ENCODE measurements at regions not wholly inside any gene's neighbourhood (a gene's known extent, or its start where the extent isn't known, plus 50 kb on each side); places are given as distances from the start of the nearest gene placed in this dataset.
"Not testable (repeated sequence)": the region's sequence is repeated elsewhere in the genome, so short reads cannot be mapped to it uniquely, and the experiment has no call there.

GRCh38 chr10:43921478-43921877, 272.8 kb upstream of the ZNF32 start:
- H3K4me3 ChIP-seq (ENCODE audit: low read depth, low read length) = no peak overlapping the region

GRCh38 chr10:43920236-43920758, 271.6 kb upstream of the ZNF32 start:
- H3K4me3 ChIP-seq (ENCODE audit: low read depth, low read length) = not testable (repeated sequence)

- H3K4me3 ChIP-seq (ENCODE audit: low read depth, low read length) = no peak overlapping the region
Measured at GRCh38 chr10:43913676-43914235, 265.1 kb upstream of the ZNF32 start.

- no peak overlapping the region for H3K4me3 ChIP-seq (ENCODE audit: low read depth, low read length)
Measured at GRCh38 chr10:43912469-43912868, 263.8 kb upstream of the ZNF32 start.

- H3K4me3 ChIP-seq (ENCODE audit: low read depth, low read length) = no peak overlapping the region
Measured at GRCh38 chr10:43906490-43906889, 257.8 kb upstream of the ZNF32 start.

- H3K4me3 ChIP-seq (ENCODE audit: low read depth, low read length) = no peak overlapping the region
Measured at GRCh38 chr10:43905512-43906236, 257.0 kb upstream of the ZNF32 start.

- no peak overlapping the region for H3K4me3 ChIP-seq (ENCODE audit: low read depth, low read length)
Measured at GRCh38 chr10:43904844-43905243, 256.2 kb upstream of the ZNF32 start.

GRCh38 chr10:43904301-43904700, 255.6 kb upstream of the ZNF32 start:
- H3K4me3 ChIP-seq (ENCODE audit: low read depth, low read length) = no peak overlapping the region

GRCh38 chr10:43903451-43903850, 254.8 kb upstream of the ZNF32 start:
- no peak overlapping the region for H3K4me3 ChIP-seq (ENCODE audit: low read depth, low read length)

- no peak overlapping the region for H3K4me3 ChIP-seq (ENCODE audit: low read depth, low read length)
Measured at GRCh38 chr10:43902842-43903241, 254.2 kb upstream of the ZNF32 start.

- H3K4me3 ChIP-seq (ENCODE audit: low read depth, low read length) = no peak overlapping the region
Measured at GRCh38 chr10:43901744-43902504, 253.2 kb upstream of the ZNF32 start.

GRCh38 chr10:43901302-43901701, 252.6 kb upstream of the ZNF32 start:
- no peak overlapping the region for H3K4me3 ChIP-seq (ENCODE audit: low read depth, low read length)

- no peak overlapping the region for H3K4me3 ChIP-seq (ENCODE audit: low read depth, low read length)
Measured at GRCh38 chr10:43900571-43900970, 251.9 kb upstream of the ZNF32 start.

- no peak overlapping the region for H3K4me3 ChIP-seq (ENCODE audit: low read depth, low read length)
Measured at GRCh38 chr10:43899224-43899959, 250.7 kb upstream of the ZNF32 start.

- no peak overlapping the region for H3K4me3 ChIP-seq (ENCODE audit: low read depth, low read length)
Measured at GRCh38 chr10:43898592-43898991, 249.9 kb upstream of the ZNF32 start.

GRCh38 chr10:43897765-43898419, 249.2 kb upstream of the ZNF32 start:
- H3K4me3 ChIP-seq (ENCODE audit: low read depth, low read length) = no peak overlapping the region

- H3K4me3 ChIP-seq (ENCODE audit: low read depth, low read length) = no peak overlapping the region
Measured at GRCh38 chr10:43892062-43892770, 243.5 kb upstream of the ZNF32 start.

GRCh38 chr10:43891241-43891640, 242.6 kb upstream of the ZNF32 start:
- H3K4me3 ChIP-seq (ENCODE audit: low read depth, low read length) = no peak overlapping the region

- no peak overlapping the region for H3K4me3 ChIP-seq (ENCODE audit: low read depth, low read length)
Measured at GRCh38 chr10:43890124-43890523, 241.4 kb upstream of the ZNF32 start.

GRCh38 chr10:43888586-43888985, 239.9 kb upstream of the ZNF32 start:
- no peak overlapping the region for H3K4me3 ChIP-seq (ENCODE audit: low read depth, low read length)

Measured in iPS-11a (cell line).